ENCODE measurements at regions not wholly inside any gene's neighbourhood (a gene's known extent, or its start where the extent isn't known, plus 50 kb on each side); places are given as distances from the start of the nearest gene placed in this dataset.
"Not testable (repeated sequence)": the region's sequence is repeated elsewhere in the genome, so short reads cannot be mapped to it uniquely, and the experiment has no call there.

GRCh38 chr7:68627247-68627864 is 970.9 kb upstream of the AUTS2 start:
- Histone ChIP-seq H3K27ac (no peak overlapping the region), H3K4me3 (ENCODE audit: low read depth, low read length) (no peak overlapping the region), H3K27me3 (ENCODE audit: insufficient read depth, low read depth, severe bottlenecking) (no peaks in the 10 kb centered on the region), H3K36me3 (no peaks in the 10 kb centered on the region), H3K9me3 (ENCODE audit: severe bottlenecking) (no peaks in the 10 kb centered on the region)
- no peak for TF ChIP-seq CTCF (IDR thresholded peaks at IDR 0.05; ENCODE audit: low read depth, low read length)
- no peak for DNase-seq

- H3K36me3 ChIP-seq; DNase-seq; H3K9me3 ChIP-seq (ENCODE audit: severe bottlenecking); H3K4me3 ChIP-seq (ENCODE audit: low read depth, low read length); H3K27me3 ChIP-seq (ENCODE audit: insufficient read depth, low read depth, severe bottlenecking); H3K27ac ChIP-seq: not testable (repeated sequence)
Observed at GRCh38 chr7:68630914-68631313, 967.4 kb upstream of the AUTS2 start.

- H3K36me3 ChIP-seq = no peaks in the 10 kb centered on the region
- no peak for DNase-seq
- H3K4me3 ChIP-seq (ENCODE audit: low read depth, low read length) = no peak overlapping the region
- peaks cover 2% of the 10 kb centered on the region for H3K9me3 ChIP-seq (ENCODE audit: severe bottlenecking)
- no peak overlapping the region for H3K27ac ChIP-seq
- no peak for TF ChIP-seq CTCF (IDR thresholded peaks at IDR 0.05; ENCODE audit: low read depth, low read length)
- H3K27me3 ChIP-seq (ENCODE audit: insufficient read depth, low read depth, severe bottlenecking) = no peaks in the 10 kb centered on the region
Observed at GRCh38 chr7:68640103-68640502, 958.2 kb upstream of the AUTS2 start.

- H3K9me3 ChIP-seq (ENCODE audit: severe bottlenecking) = peaks cover 2% of the 10 kb centered on the region
- no peak for TF ChIP-seq CTCF (IDR thresholded peaks at IDR 0.05; ENCODE audit: low read depth, low read length)
- no peak overlapping the region for H3K4me3 ChIP-seq (ENCODE audit: low read depth, low read length)
- no peak for DNase-seq
- H3K27ac ChIP-seq = no peak overlapping the region
- no peaks in the 10 kb centered on the region for H3K36me3 ChIP-seq
- no peaks in the 10 kb centered on the region for H3K27me3 ChIP-seq (ENCODE audit: insufficient read depth, low read depth, severe bottlenecking)
Observed at GRCh38 chr7:68642727-68643126, 955.5 kb upstream of the AUTS2 start.

GRCh38 chr7:68663392-68663791 is 934.9 kb upstream of the AUTS2 start:
- DNase-seq = no peak
- Histone ChIP-seq H3K36me3 (no peaks in the 10 kb centered on the region), H3K27me3 (ENCODE audit: insufficient read depth, low read depth, severe bottlenecking) (no peaks in the 10 kb centered on the region), H3K27ac (no peak overlapping the region), H3K4me3 (ENCODE audit: low read depth, low read length) (no peak overlapping the region), H3K9me3 (ENCODE audit: severe bottlenecking) (no peaks in the 10 kb centered on the region)
- no peak for TF ChIP-seq CTCF (IDR thresholded peaks at IDR 0.05; ENCODE audit: low read depth, low read length)

GRCh38 chr7:68671046-68671445 is 927.2 kb upstream of the AUTS2 start:
- no peak for TF ChIP-seq CTCF (IDR thresholded peaks at IDR 0.05; ENCODE audit: low read depth, low read length)
- H3K4me3 ChIP-seq (ENCODE audit: low read depth, low read length) = no peak overlapping the region
- H3K27ac ChIP-seq = no peak overlapping the region
- no peak for DNase-seq
- H3K36me3 ChIP-seq = no peaks in the 10 kb centered on the region
- no peaks in the 10 kb centered on the region for H3K27me3 ChIP-seq (ENCODE audit: insufficient read depth, low read depth, severe bottlenecking)
- H3K9me3 ChIP-seq (ENCODE audit: severe bottlenecking) = no peaks in the 10 kb centered on the region
